GM12878 (cell line): ENCODE measurements at regions not wholly inside any gene's neighbourhood (a gene's known extent, or its start where the extent isn't known, plus 50 kb on each side); places are given as distances from the start of the nearest gene placed in this dataset.

ENCODE experiments used
- ATAC-seq: fragments of 200-7000 bp; cut with Tn5 transposase; 3 replicates; pipeline ENCODE4 v1.9.1; 2020; ENCODE audit warnings: mild to moderate bottlenecking, moderate library complexity
- BruUV-seq: library from RNA; stranded (reverse); fragments of 400-500 nt; replicated peaks from 2 replicates; lab custom pipeline; 2021; lab: Mats Ljungman, UMichigan
- CTCF ChIA-PET: fragments of 300-600 bp; sonication (Branson Sonifier 250); formaldehyde crosslinking; extraction: SDS; loops from one replicate; lab custom pipeline; 2021; ENCODE audit warnings: inconsistent platforms; lab: Yijun Ruan, JAX
- POLR2A ChIA-PET: fragments of 350-600 bp; formaldehyde crosslinking; extraction: SDS; loops from one replicate; lab custom pipeline; 2021; ENCODE audit warnings: inconsistent platforms; lab: Charles Lee
- RAD21 ChIA-PET: fragments of 300-600 bp; sonication (Branson Sonifier 250); formaldehyde crosslinking; loops from one replicate; lab custom pipeline; 2023; ENCODE audit warnings: antibody characterized with exemption; ENCODE audit not compliant: unreplicated experiment; lab: Charles Lee
- SMC1A ChIA-PET: fragments of 300-600 bp; sonication (Branson Sonifier 250); formaldehyde crosslinking; loops from one replicate; lab custom pipeline; 2023; ENCODE audit not compliant: unreplicated experiment, uncharacterized antibody; lab: Charles Lee
- DNase-seq: peaks from one replicate; pipeline ENCODE4 v3.0.0-alpha.2; 2011; ENCODE audit warnings: low read depth, low spot score
- FAIRE-seq: peaks from 3 replicates; lab custom pipeline; 2011; peaks lifted over from hg19 to GRCh38; lab: Jason Lieb, UNC
- H2AFZ ChIP-seq: 2 replicates; pipeline ENCODE4 v1.6.0; 2011; ENCODE audit warnings: low read depth, low read length, control low read depth; ENCODE audit not compliant: control insufficient read depth
- H3K27ac ChIP-seq: 2 replicates; pipeline ENCODE4 v1.5.1; 2011; ENCODE audit warnings: control low read depth; ENCODE audit not compliant: control insufficient read depth, insufficient read depth
- H3K27me3 ChIP-seq, 2 experiments: replicated peaks in 1 of 2; 2 replicates each; pipeline versions ENCODE4 v1.6.0 to v1.6.1; 2011; ENCODE audit warnings: low read length in 1 of 2; ENCODE audit not compliant: control insufficient read depth in 2 of 2, insufficient read depth in 2 of 2
- H3K36me3 ChIP-seq, 2 experiments: 2 replicates each; pipeline ENCODE4 v1.5.1; 2011; ENCODE audit warnings: low read length in 1 of 2; ENCODE audit not compliant: control insufficient read depth in 2 of 2, insufficient read depth in 2 of 2
- H3K4me1 ChIP-seq: 2 replicates; pipeline ENCODE4 v1.6.1; 2011; ENCODE audit warnings: mild to moderate bottlenecking, low read length, moderate library complexity, mixed read lengths; ENCODE audit not compliant: control insufficient read depth, insufficient read depth
- H3K4me2 ChIP-seq: 2 replicates; pipeline ENCODE4 v1.6.0; 2011; ENCODE audit warnings: control low read depth; ENCODE audit not compliant: control insufficient read depth, insufficient read depth
- H3K4me3 ChIP-seq: fragments of 200-600 bp; sonication (generic); 2 replicates; pipeline ENCODE4 v1.5.1; 2016
- H3K79me2 ChIP-seq: 2 replicates; pipeline ENCODE4 v1.6.0; 2011; ENCODE audit warnings: low read length; ENCODE audit not compliant: control insufficient read depth, insufficient read depth
- H3K9ac ChIP-seq: 2 replicates; pipeline ENCODE4 v1.8.0; 2011; ENCODE audit warnings: low read length, control low read depth, mixed read lengths; ENCODE audit not compliant: control insufficient read depth, insufficient read depth
- H3K9me3 ChIP-seq: replicated peaks from 3 replicates; pipeline ENCODE4 v1.5.1; 2011; ENCODE audit warnings: mild to moderate bottlenecking, low read length; ENCODE audit not compliant: control insufficient read depth, insufficient read depth
- H4K20me1 ChIP-seq: 2 replicates; pipeline ENCODE4 v1.6.0; 2011; ENCODE audit not compliant: control insufficient read depth, insufficient read depth
- CBX5 ChIP-seq: sonication (generic); IDR thresholded peaks from 2 replicates; pipeline ENCODE4 v1.6.1; 2016; ENCODE audit warnings: low read depth, moderate library complexity, mild to moderate bottlenecking, inconsistent platforms
- CHD2 ChIP-seq: IDR thresholded peaks from 2 replicates; pipeline ENCODE4 v1.6.1; 2011; ENCODE audit warnings: low read depth, low read length, improper control_type of control experiment, borderline replicate concordance
- EZH2 ChIP-seq: IDR thresholded peaks from 2 replicates; pipeline ENCODE4 v1.6.1; 2012; ENCODE audit warnings: low read depth, mild to moderate bottlenecking, control low read depth, inconsistent platforms, low read length, borderline replicate concordance; ENCODE audit not compliant: control insufficient read depth
- FOS ChIP-seq: IDR thresholded peaks from 3 replicates; pipeline ENCODE4 v1.6.1; 2011; ENCODE audit warnings: borderline replicate concordance; ENCODE audit not compliant: insufficient read length; ENCODE audit errors: extremely low read depth
- GABPA ChIP-seq: IDR thresholded peaks from 2 replicates; pipeline ENCODE4 v1.6.1; 2014; ENCODE audit warnings: antibody characterized with exemption, low read depth, mild to moderate bottlenecking, inconsistent platforms
- KDM1A ChIP-seq: fragments of 200-600 bp; sonication (generic); IDR thresholded peaks from 2 replicates; pipeline ENCODE4 v1.6.1; 2016; ENCODE audit warnings: borderline replicate concordance
- KLF5 ChIP-seq: fragments of 450-650 bp; IDR thresholded peaks from 2 replicates; pipeline ENCODE4 v1.6.1; 2014; ENCODE audit warnings: mild to moderate bottlenecking; ENCODE audit not compliant: partially characterized antibody
- PAX8 ChIP-seq: fragments of 450-650 bp; IDR thresholded peaks from 2 replicates; pipeline ENCODE4 v1.6.1; 2017; ENCODE audit warnings: mild to moderate bottlenecking, moderate library complexity
- POLR2AphosphoS5 ChIP-seq: IDR thresholded peaks from 2 replicates; pipeline ENCODE4 v1.6.1; 2011; ENCODE audit warnings: mild to moderate bottlenecking, low read length, inconsistent platforms
- STAT3 ChIP-seq: IDR thresholded peaks from 2 replicates; pipeline ENCODE4 v1.6.1; 2011; ENCODE audit warnings: low read depth, low read length, improper control_type of control experiment
- ZBED1 ChIP-seq: IDR thresholded peaks from 2 replicates; pipeline ENCODE4 v1.6.1; 2016; ENCODE audit warnings: borderline replicate concordance
- ZNF207 ChIP-seq: fragments of 450-650 bp; IDR thresholded peaks from 2 replicates; pipeline ENCODE4 v1.6.1; 2014; ENCODE audit warnings: antibody characterized with exemption, mild to moderate bottlenecking, borderline replicate concordance
- ZSCAN29 ChIP-seq: fragments of 450-650 bp; IDR thresholded peaks from 2 replicates; pipeline ENCODE4 v1.6.1; 2017; ENCODE audit warnings: mild to moderate bottlenecking, moderate library complexity
- WGBS: methylation state at CpG from one replicate; pipeline ENCODE4 v1.1.6; 2016; ENCODE audit warnings: low lambda C conversion rate; ENCODE audit not compliant: insufficient replicate concordance, insufficient coverage; ENCODE audit errors: missing lambda C conversion rate; 5-methylcytosine and 5-hydroxymethylcytosine counted together
- in situ Hi-C: fragments of 300-500 bp; cut with MboI; formaldehyde crosslinking; loops from 9 replicates; pipeline ENCODE4 v1.14.3; 2018; ENCODE audit warnings: mixed read lengths
- intact Hi-C: fragments of 100-400 bp; cut with micrococcal nuclease; formaldehyde crosslinking; loops from one replicate; pipeline ENCODE4 v1.14.2; 2022; ENCODE audit not compliant: unreplicated experiment
- TF ChIP-seq, protein P1 (sequence below): IDR thresholded peaks from 2 replicates; pipeline ENCODE4 v1.6.1; 2011; ENCODE audit warnings: low read depth, low read length, improper control_type of control experiment, borderline replicate concordance
- TF ChIP-seq, protein P2 (sequence below): fragments of 450-650 bp; IDR thresholded peaks from 2 replicates; pipeline ENCODE4 v1.6.1; 2017; ENCODE audit warnings: mild to moderate bottlenecking, moderate library complexity
- TF ChIP-seq, protein P3 (sequence below): fragments of 450-650 bp; formaldehyde crosslinking; IDR thresholded peaks from 2 replicates; pipeline ENCODE4 v1.4.0; 2020; ENCODE audit warnings: mild to moderate bottlenecking, moderate library complexity

DNA sequence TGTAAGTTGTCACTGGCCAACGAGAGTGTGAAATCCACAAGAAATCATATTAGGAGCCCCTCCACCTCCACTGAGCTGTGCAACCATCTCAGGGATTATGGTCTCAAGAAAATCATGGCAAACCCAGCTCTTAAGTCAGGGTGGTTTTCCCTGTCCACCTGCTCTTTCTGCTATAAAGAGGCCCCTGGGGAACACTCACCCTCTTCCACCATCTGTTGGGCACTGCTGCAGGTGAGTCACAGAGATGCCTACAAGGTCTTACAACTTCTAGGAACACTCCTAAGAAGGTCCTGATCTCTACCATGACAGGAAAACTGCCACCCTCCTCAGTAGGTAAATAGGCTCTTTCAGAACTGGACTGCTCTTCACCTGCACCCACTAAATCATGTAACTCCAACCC lies 61.8 kb downstream of the DRD1 start:
- intact Hi-C loops: no loop called here
- no peak overlapping the region for H3K9ac ChIP-seq
- H2AFZ ChIP-seq: no peak overlapping the region
- RAD21 ChIA-PET: no interaction called here
- no peaks in the 10 kb centered on the region for H3K4me1 ChIP-seq
- no peak for DNase-seq
- TF ChIP-seq CHD2 (no peak), KLF5 (no peak), ZBED1 (no peak), ZSCAN29 (no peak), EZH2 (no peak), CBX5 (no peak), ZNF207 (no peak), KDM1A (no peak), POLR2AphosphoS5 (no peak), PAX8 (no peak), STAT3 (no peak), GABPA (no peak), FOS (no peak)
- TF ChIP-seq, protein P1, sequence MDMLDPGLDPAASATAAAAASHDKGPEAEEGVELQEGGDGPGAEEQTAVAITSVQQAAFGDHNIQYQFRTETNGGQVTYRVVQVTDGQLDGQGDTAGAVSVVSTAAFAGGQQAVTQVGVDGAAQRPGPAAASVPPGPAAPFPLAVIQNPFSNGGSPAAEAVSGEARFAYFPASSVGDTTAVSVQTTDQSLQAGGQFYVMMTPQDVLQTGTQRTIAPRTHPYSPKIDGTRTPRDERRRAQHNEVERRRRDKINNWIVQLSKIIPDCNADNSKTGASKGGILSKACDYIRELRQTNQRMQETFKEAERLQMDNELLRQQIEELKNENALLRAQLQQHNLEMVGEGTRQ: no peak
- TF ChIP-seq, protein P2, sequence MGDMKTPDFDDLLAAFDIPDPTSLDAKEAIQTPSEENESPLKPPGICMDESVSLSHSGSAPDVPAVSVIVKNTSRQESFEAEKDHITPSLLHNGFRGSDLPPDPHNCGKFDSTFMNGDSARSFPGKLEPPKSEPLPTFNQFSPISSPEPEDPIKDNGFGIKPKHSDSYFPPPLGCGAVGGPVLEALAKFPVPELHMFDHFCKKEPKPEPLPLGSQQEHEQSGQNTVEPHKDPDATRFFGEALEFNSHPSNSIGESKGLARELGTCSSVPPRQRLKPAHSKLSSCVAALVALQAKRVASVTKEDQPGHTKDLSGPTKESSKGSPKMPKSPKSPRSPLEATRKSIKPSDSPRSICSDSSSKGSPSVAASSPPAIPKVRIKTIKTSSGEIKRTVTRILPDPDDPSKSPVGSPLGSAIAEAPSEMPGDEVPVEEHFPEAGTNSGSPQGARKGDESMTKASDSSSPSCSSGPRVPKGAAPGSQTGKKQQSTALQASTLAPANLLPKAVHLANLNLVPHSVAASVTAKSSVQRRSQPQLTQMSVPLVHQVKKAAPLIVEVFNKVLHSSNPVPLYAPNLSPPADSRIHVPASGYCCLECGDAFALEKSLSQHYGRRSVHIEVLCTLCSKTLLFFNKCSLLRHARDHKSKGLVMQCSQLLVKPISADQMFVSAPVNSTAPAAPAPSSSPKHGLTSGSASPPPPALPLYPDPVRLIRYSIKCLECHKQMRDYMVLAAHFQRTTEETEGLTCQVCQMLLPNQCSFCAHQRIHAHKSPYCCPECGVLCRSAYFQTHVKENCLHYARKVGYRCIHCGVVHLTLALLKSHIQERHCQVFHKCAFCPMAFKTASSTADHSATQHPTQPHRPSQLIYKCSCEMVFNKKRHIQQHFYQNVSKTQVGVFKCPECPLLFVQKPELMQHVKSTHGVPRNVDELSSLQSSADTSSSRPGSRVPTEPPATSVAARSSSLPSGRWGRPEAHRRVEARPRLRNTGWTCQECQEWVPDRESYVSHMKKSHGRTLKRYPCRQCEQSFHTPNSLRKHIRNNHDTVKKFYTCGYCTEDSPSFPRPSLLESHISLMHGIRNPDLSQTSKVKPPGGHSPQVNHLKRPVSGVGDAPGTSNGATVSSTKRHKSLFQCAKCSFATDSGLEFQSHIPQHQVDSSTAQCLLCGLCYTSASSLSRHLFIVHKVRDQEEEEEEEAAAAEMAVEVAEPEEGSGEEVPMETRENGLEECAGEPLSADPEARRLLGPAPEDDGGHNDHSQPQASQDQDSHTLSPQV: no peak
- TF ChIP-seq, protein P3, sequence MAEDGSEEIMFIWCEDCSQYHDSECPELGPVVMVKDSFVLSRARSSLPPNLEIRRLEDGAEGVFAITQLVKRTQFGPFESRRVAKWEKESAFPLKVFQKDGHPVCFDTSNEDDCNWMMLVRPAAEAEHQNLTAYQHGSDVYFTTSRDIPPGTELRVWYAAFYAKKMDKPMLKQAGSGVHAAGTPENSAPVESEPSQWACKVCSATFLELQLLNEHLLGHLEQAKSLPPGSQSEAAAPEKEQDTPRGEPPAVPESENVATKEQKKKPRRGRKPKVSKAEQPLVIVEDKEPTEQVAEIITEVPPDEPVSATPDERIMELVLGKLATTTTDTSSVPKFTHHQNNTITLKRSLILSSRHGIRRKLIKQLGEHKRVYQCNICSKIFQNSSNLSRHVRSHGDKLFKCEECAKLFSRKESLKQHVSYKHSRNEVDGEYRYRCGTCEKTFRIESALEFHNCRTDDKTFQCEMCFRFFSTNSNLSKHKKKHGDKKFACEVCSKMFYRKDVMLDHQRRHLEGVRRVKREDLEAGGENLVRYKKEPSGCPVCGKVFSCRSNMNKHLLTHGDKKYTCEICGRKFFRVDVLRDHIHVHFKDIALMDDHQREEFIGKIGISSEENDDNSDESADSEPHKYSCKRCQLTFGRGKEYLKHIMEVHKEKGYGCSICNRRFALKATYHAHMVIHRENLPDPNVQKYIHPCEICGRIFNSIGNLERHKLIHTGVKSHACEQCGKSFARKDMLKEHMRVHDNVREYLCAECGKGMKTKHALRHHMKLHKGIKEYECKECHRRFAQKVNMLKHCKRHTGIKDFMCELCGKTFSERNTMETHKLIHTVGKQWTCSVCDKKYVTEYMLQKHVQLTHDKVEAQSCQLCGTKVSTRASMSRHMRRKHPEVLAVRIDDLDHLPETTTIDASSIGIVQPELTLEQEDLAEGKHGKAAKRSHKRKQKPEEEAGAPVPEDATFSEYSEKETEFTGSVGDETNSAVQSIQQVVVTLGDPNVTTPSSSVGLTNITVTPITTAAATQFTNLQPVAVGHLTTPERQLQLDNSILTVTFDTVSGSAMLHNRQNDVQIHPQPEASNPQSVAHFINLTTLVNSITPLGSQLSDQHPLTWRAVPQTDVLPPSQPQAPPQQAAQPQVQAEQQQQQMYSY: no peak
- TF ChIP-seq, all 136 proteins: peak for 0
- in situ Hi-C loops: no loop called here
- CTCF ChIA-PET: interaction anchor here (0.9 kb wide), 1 partner anchor 11 kb away, joined by 4 read pairs; no protein-coding TSS in a partner anchor
- Histone ChIP-seq H3K36me3 (no peaks in the 10 kb centered on the region), H3K79me2 (no peaks in the 10 kb centered on the region), H3K27ac (no peak overlapping the region), H3K9me3 (no peaks in the 10 kb centered on the region), H3K4me3 (no peak overlapping the region), H3K27me3 (no peaks in the 10 kb centered on the region), H4K20me1 (no peaks in the 10 kb centered on the region), H3K4me2 (no peak overlapping the region)
- BruUV-seq: no TSS peak
- FAIRE-seq: no peak
- POLR2A ChIA-PET: no interaction called here
- WGBS: 0% methylated on average over 1 of the region's 1 CpG
- no peak for ATAC-seq
- SMC1A ChIA-PET: no interaction called here
